SKM-1 treated with dmso at 0.1 percent for 144 hours (cell line): ENCODE measurements at regions not wholly inside any gene's neighbourhood (a gene's known extent, or its start where the extent isn't known, plus 50 kb on each side); places are given as distances from the start of the nearest gene placed in this dataset.
"Not testable (repeated sequence)": the region's sequence is repeated elsewhere in the genome, so short reads cannot be mapped to it uniquely, and the experiment has no call there.

Source experiments
- DNase-seq: peaks from one replicate; lab custom pipeline; 2025; ENCODE audit not compliant: unreplicated experiment; lab: John Stamatoyannopoulos, UW

DNA sequence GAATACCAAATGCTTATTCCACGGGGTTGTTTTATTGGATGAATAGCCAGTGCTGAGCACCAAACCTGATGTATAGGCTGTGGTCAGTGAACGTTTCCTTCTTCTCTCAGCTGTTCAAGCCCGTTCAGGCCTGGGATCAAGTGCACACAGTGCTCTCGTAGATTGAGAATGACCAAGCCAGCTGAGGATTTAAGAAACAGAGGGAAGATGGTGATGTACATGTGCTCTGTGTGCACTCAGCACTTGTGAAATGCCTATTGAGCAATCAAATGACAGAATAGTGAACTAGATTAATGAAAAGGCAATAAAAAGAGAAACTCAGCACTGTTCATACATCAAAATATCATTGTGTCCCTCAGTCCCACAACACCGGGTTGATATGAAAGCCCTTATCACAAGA lies 302.5 kb downstream of the BMPER start:
- DNase-seq = no peak

DNA sequence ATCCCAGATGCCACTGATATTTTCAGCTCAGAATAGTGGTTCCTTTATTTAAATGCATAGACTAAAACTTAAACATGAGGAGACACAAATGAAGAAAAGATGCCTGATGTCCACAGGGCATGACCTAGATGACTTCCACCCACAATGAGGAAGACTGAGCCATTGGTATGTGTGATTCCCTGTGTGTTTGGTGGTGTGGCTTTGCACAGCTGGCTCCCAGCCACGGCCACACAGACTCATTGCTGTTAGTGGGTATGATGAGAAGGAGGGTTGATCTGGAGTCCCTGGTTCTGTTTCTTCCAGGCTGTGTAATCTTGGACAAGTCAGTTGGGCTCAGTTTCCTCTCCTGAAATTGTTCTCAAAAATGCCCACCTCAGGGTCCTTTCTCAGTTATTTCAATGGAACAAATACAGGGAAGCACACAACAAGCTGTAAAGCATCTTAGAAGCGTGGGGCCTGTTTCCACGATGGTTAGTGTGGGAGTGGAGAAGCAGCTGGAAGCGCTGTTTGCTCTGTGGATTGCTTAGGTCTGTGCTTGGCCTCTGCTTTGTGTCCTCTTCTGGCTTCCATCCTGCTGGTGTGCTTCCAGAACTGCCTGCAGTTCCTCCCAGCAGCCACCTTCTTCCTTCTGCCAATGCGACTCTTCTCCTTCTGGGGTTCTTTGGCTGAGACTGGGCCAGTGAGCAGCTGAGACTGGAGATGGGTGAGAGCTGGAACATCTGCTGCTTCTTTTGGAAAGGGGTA lies 303.7 kb downstream of the BMPER start:
- no peak for DNase-seq

DNA sequence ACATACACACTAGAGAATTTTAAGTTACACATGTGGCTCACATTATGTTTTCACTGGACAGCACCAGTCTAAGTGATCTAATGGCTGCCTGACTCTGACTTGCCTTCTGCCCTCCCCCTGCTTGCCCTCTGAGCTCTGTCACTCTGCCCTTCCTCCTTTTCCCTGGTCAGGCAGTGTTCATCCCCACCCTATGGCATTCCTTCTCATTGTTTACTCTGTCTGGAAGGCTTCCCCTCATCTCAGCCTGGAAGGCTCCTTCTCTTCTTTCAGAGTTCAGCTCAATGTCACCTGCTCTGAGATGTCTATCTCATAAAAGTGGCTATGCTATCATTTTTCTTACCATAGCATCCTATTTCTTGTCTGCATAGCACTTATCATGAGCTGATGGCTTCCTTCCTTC lies 305.7 kb downstream of the BMPER start:
- no peak for DNase-seq

GRCh38 chr7:34217972-34218371 lies 312.6 kb downstream of the BMPER start:
- DNase-seq = no peak

DNA sequence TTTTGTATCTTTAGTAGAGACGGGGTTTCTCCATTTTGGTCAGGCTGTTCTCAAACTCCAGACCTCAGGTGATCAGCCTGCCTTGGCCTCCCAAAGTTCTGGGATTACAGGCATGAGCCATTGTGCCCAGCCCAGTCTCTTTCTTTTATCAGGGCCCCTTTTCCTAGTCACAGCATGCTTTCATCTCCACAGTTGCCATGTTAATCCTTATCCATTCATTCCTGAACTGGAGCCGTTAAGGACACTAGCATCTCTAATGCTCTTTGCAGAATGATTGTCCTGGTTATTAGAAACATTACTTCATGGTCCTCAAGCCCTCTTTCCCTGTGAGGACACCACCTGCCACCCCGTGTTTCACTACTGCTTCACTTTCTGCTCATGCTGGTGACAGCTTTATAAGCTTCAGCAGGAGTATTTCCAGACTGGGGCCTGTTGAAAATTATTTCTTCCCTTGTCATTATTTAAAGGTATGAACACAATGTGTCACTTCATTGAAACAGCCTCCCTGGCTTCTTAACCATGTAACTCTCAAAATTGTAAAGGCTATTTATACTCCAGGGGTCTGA lies 313.9 kb downstream of the BMPER start:
- DNase-seq = no peak

- no peak for DNase-seq
These were observed 315.3 kb downstream of the BMPER start for GRCh38 chr7:34220506-34221185.

- DNase-seq = no peak
These were observed 317.0 kb downstream of the BMPER start for GRCh38 chr7:34222316-34222715.

GRCh38 chr7:34222722-34223121 lies 317.4 kb downstream of the BMPER start:
- no peak for DNase-seq

DNA sequence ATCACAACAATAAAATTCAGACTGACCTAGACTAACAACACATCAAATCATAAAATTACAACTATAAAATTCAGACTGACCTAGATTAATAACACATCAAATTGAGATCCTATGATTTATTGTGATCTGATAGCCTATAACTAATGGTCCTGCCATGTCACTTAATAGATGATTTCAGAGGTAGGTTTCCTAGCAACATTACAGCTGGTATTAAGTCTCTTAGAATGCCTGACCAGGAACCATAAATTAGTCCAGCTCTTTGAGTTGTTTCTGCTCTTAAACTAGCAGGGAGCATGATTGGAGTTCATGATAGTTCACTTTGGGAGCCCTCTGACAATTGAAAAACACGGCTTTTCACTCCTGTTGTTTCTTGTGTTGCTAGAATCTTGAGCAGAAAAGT lies 318.9 kb downstream of the BMPER start:
- no peak for DNase-seq

DNA sequence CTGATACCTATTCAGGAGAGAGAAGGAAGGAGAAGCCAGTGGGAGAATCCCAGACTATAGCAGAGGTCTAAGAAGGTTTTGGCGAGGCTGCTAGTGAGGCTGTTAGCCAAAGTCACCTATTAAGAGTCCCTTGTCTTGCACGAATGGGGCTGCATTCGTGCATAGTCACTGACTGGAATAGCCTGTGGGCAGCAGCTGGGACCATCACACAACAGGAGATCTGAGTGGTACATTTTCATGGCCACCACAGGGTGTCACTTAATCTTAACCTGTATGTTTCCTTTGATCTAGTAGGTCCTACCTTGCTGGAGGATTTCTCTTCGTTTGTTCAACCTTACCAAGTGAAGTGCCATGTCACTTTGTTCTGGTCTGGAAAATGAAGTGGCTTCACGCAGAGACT lies 319.9 kb downstream of the BMPER start:
- no peak for DNase-seq

DNA sequence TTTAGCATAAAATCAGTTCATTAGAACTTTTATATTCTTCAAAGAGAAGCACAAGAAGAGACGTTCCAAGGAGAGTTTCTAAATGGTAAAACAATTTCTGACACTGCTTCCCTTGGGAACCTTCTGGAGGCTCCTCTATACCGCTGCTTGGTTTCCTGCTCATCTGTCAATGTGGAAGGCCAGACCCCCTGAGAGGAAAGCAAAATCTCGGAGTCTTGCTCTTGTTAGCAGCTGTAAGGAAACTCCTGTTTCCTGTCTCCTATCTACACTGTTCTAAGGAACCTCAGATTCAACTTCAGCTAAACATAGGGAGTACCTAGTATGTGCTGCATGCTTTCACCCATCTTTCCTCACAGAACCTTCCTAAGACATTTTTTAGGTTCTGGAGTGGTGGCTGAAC lies 322.2 kb downstream of the BMPER start:
- DNase-seq = no peak

GRCh38 chr7:34235101-34235500 lies 329.8 kb downstream of the BMPER start:
- DNase-seq = not testable (repeated sequence)

- DNase-seq = no peak
These were observed 330.7 kb downstream of the BMPER start for GRCh38 chr7:34236057-34236456.

DNA sequence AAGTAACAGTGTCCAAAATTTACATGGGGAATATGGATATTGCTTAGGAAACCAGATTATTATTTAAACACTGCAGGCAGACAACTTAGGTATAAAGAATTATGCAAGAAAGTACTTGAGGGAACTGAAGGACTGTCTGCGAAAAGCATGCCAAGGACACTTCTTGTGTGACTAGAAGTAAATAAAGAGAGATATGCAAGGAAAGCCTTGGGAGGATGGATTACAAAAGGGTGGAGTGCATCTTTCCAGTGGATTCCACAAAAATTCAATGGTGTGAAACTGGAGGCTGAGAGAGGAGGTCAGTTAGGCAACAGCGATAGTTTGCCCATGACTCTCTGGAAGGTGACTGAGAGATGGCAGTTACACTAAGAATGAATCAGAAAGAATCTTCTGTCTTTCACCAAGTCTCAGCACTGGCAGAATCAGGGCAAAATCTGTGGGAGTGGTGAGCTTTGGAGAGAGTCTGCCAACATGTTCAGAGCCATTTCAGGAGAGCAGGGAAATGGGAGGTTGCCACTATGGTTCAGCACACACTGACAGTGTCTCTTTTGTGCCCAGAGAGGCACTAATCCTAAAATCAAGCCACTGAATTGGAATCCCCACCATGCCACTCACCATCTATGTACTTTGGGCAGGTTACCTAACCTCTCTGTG lies 331.6 kb downstream of the BMPER start:
- DNase-seq = no peak

GRCh38 chr7:34237493-34237849 lies 332.1 kb downstream of the BMPER start:
- no peak for DNase-seq

DNA sequence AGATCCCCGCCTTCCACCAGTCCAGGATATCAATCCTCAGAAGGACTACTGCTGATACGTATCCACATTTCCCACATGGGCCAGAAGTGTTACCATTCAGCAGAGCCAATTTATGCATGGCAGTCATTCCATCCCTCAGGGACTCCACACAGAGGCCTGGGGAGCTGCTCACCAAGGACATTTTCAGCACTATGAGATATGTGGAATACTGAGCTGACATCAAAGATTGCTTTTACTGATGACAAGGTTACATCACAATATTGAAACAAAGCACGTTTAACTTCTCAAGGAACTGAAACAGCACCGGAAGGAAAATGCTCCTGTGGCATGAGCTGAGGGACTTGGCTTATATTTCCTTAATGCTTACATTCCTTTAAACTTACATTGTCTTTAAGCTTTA lies 335.1 kb downstream of the BMPER start:
- no peak for DNase-seq

DNA sequence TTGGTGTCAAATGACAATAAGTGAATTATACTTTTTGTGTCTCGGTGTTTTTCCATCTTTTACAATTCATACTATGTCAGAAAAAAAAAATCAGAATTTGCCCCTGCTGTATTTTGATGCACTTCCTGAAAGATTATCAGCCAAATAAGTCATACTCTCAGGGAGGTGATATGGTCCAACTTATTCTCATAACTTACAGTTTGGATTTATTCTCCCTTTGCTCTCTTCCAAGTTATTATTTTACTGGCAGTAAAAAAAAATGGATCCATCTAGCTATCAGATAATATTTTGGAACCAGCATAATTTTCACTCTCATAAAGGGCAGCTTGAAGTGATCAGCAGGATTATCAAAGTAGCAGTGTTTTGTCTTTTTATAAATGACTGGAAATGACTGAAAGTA lies 337.1 kb downstream of the BMPER start:
- DNase-seq = no peak

- DNase-seq = no peak
These were observed 339.9 kb downstream of the BMPER start for GRCh38 chr7:34245246-34245645.

- DNase-seq = no peak
These were observed 342.1 kb downstream of the BMPER start for GRCh38 chr7:34247468-34247867.

- no peak for DNase-seq
These were observed 343.9 kb downstream of the BMPER start for GRCh38 chr7:34249192-34249591.

- DNase-seq = no peak
These were observed 354.9 kb downstream of the BMPER start for GRCh38 chr7:34260279-34260678.

- DNase-seq = no peak
These were observed 357.8 kb downstream of the BMPER start for GRCh38 chr7:34263168-34263567.
